H1 (cell line): ENCODE measurements at regions not wholly inside any gene's neighbourhood (a gene's known extent, or its start where the extent isn't known, plus 50 kb on each side); places are given as distances from the start of the nearest gene placed in this dataset.

Source experiments
- CTCF ChIA-PET: fragments of 300-600 bp; sonication (Branson Sonifier 250); formaldehyde crosslinking; loops from one replicate; lab custom pipeline; 2021; ENCODE audit not compliant: partially characterized antibody; lab: Charles Lee
- POLR2A ChIA-PET: fragments of 300-600 bp; sonication (Branson Sonifier 250); formaldehyde crosslinking; loops from one replicate; lab custom pipeline; 2021; ENCODE audit warnings: inconsistent platforms; ENCODE audit not compliant: partially characterized antibody; lab: Charles Lee
- DNase-seq, 2 experiments: peaks; one replicate each; pipeline versions ENCODE4 v3.0.0 to v3.0.0-alpha.2; 2010 to 2022; ENCODE audit warnings: low spot score in 2 of 2, low read depth in 1 of 2, mixed read lengths in 1 of 2
- FAIRE-seq: peaks from 2 replicates; lab custom pipeline; 2011; peaks lifted over from hg19 to GRCh38; lab: Jason Lieb, UNC
- H2AFZ ChIP-seq: 2 replicates; pipeline ENCODE4 v1.8.1; 2012; ENCODE audit warnings: low read length, inconsistent platforms
- H2AK5ac ChIP-seq: 2 replicates; pipeline ENCODE4 v1.6.1; 2013; ENCODE audit warnings: low read depth, low read length
- H2BK120ac ChIP-seq: replicated peaks from 2 replicates; pipeline ENCODE3; 2013; ENCODE audit warnings: low read depth, low read length, inconsistent platforms
- H2BK12ac ChIP-seq: 2 replicates; pipeline ENCODE4 v1.6.1; 2013; ENCODE audit warnings: low read depth, low read length
- H2BK15ac ChIP-seq: 2 replicates; pipeline ENCODE4 v1.6.1; 2013; ENCODE audit warnings: low read length
- H2BK20ac ChIP-seq: 2 replicates; pipeline ENCODE4 v1.6.1; 2013; ENCODE audit warnings: low read length
- H2BK5ac ChIP-seq: 2 replicates; pipeline ENCODE4 v1.6.1; 2013; ENCODE audit warnings: low read depth, low read length
- H3K14ac ChIP-seq: 2 replicates; pipeline ENCODE4 v1.6.1; 2013; ENCODE audit warnings: inconsistent platforms; ENCODE audit not compliant: insufficient read length
- H3K18ac ChIP-seq: 2 replicates; pipeline ENCODE4 v1.6.1; 2013; ENCODE audit warnings: low read length; ENCODE audit errors: extremely low read depth
- H3K23ac ChIP-seq: 2 replicates; pipeline ENCODE4 v1.6.1; 2013; ENCODE audit warnings: inconsistent platforms; ENCODE audit not compliant: insufficient read length
- H3K23me2 ChIP-seq: 2 replicates; pipeline ENCODE4 v1.6.1; 2013; ENCODE audit warnings: low read depth, low read length
- H3K27ac ChIP-seq: 2 replicates; pipeline ENCODE4 v1.6.1; 2011; ENCODE audit warnings: low read depth, low read length, inconsistent platforms
- H3K27me3 ChIP-seq, 4 experiments: replicated peaks in 1 of 4; 1 replicate in 1 of 4; 2 replicates in 3 of 4; pipeline versions ENCODE4 v1.6.1 to v1.8.1; 2011 to 2013; ENCODE audit warnings: low read length in 3 of 4, mild to moderate bottlenecking in 3 of 4, inconsistent platforms in 2 of 4, mixed read lengths in 2 of 4, moderate library complexity in 1 of 4; ENCODE audit not compliant: control insufficient read depth in 3 of 4, insufficient read depth in 3 of 4; ENCODE audit errors: extremely low read depth in 1 of 4
- H3K36me3 ChIP-seq, 4 experiments: 2 replicates each; pipeline versions ENCODE4 v1.6.1 to v1.8.1; 2011 to 2013; ENCODE audit warnings: mild to moderate bottlenecking in 4 of 4, low read length in 3 of 4, moderate library complexity in 2 of 4, control low read depth in 1 of 4, inconsistent platforms in 1 of 4; ENCODE audit not compliant: insufficient read depth in 4 of 4, control insufficient read depth in 2 of 4
- H3K4ac ChIP-seq: replicated peaks from 2 replicates; pipeline ENCODE3; 2013; ENCODE audit warnings: low read length, low read depth, mixed read lengths, inconsistent platforms; ENCODE audit not compliant: insufficient read length
- H3K4me1 ChIP-seq, 4 experiments: replicated peaks in 1 of 4; 1 replicate in 1 of 4; 2 replicates in 3 of 4; pipeline versions ENCODE4 v1.6.1 to v1.8.1; 2011 to 2013; ENCODE audit warnings: low read length in 3 of 4, inconsistent platforms in 2 of 4, mixed read lengths in 1 of 4; ENCODE audit not compliant: insufficient read depth in 4 of 4, control insufficient read depth in 3 of 4
- H3K4me2 ChIP-seq, 2 experiments: 2 replicates each; pipeline versions ENCODE4 v1.6.1 to v1.8.1; 2011 to 2013; ENCODE audit warnings: low read depth in 2 of 2, low read length in 2 of 2, control low read depth in 1 of 2, inconsistent platforms in 1 of 2, mild to moderate bottlenecking in 1 of 2; ENCODE audit not compliant: insufficient read depth in 1 of 2
- H3K4me3 ChIP-seq, 4 experiments: fragments of 200-600, 300-600 bp in 1 of 4; sonication (generic), shearing (Covaris generic), sonication (Bioruptor Twin) in 1 of 4; 2 replicates each; pipeline versions ENCODE4 v1.5.1 to v1.8.1; 2011 to 2016; ENCODE audit warnings: low read length in 4 of 4, low read depth in 3 of 4, control low read depth in 2 of 4, inconsistent platforms in 2 of 4, mild to moderate bottlenecking in 2 of 4, mixed read lengths in 1 of 4, moderate library complexity in 1 of 4; ENCODE audit not compliant: insufficient read depth in 2 of 4; ENCODE audit errors: extremely low read depth in 1 of 4
- H3K56ac ChIP-seq: replicated peaks from 2 replicates; pipeline ENCODE3; 2013; ENCODE audit warnings: low read depth, mild to moderate bottlenecking, mixed read lengths, low read length, inconsistent platforms; ENCODE audit not compliant: insufficient read length
- H3K79me1 ChIP-seq: 2 replicates; pipeline ENCODE4 v1.6.1; 2013; ENCODE audit warnings: low read depth, low read length, control low read depth
- H3K79me2 ChIP-seq, 2 experiments: 2 replicates each; pipeline versions ENCODE4 v1.6.1 to v1.8.1; 2012 to 2013; ENCODE audit warnings: low read length in 2 of 2, mild to moderate bottlenecking in 2 of 2, inconsistent platforms in 1 of 2; ENCODE audit not compliant: insufficient read depth in 2 of 2, control insufficient read depth in 1 of 2
- H3K9ac ChIP-seq, 4 experiments: replicated peaks in 1 of 4; 1 replicate in 1 of 4; 2 replicates in 3 of 4; pipeline versions ENCODE4 v1.6.1 to v1.8.1; 2011 to 2013; ENCODE audit warnings: low read depth in 3 of 4, low read length in 3 of 4, control low read depth in 2 of 4, mild to moderate bottlenecking in 2 of 4, moderate library complexity in 2 of 4, inconsistent platforms in 1 of 4; ENCODE audit errors: extremely low read depth in 1 of 4
- H3K9me3 ChIP-seq, 2 experiments: 2 replicates each; pipeline versions ENCODE4 v1.6.1 to v1.8.1; 2012 to 2013; ENCODE audit warnings: mild to moderate bottlenecking in 2 of 2, moderate library complexity in 2 of 2, control low read depth in 1 of 2, inconsistent platforms in 1 of 2, low read depth in 1 of 2, low read length in 1 of 2, mixed read lengths in 1 of 2; ENCODE audit not compliant: insufficient read depth in 2 of 2
- H4K20me1 ChIP-seq, 2 experiments: replicated peaks in 1 of 2; 2 replicates each; pipeline versions ENCODE3 to v1.8.1; 2011 to 2013; ENCODE audit warnings: inconsistent platforms in 2 of 2, low read length in 2 of 2, mild to moderate bottlenecking in 1 of 2; ENCODE audit not compliant: insufficient read depth in 2 of 2, control insufficient read depth in 1 of 2
- H4K5ac ChIP-seq: 2 replicates; pipeline ENCODE4 v1.6.1; 2013; ENCODE audit warnings: low read length, low read depth, mixed read lengths, inconsistent platforms; ENCODE audit not compliant: insufficient read length
- H4K8ac ChIP-seq: 2 replicates; pipeline ENCODE4 v1.8.0; 2013; ENCODE audit warnings: mild to moderate bottlenecking, moderate library complexity, low read length, inconsistent platforms; ENCODE audit not compliant: insufficient read depth; ENCODE audit errors: extremely low read depth
- H4K91ac ChIP-seq: replicated peaks from 2 replicates; pipeline ENCODE3; 2013; ENCODE audit warnings: low read length, mixed read lengths, inconsistent platforms; ENCODE audit not compliant: insufficient read length
- CBX8 ChIP-seq: fragments of 300-800, 300-1000 bp; sonication (generic); IDR thresholded peaks from 2 replicates; pipeline ENCODE4 v1.7.1; 2016; ENCODE audit warnings: low read depth, low read length, borderline replicate concordance
- CEBPB ChIP-seq: IDR thresholded peaks from 2 replicates; pipeline ENCODE4 v1.6.1; 2012; ENCODE audit warnings: low read depth, low read length
- CTBP2 ChIP-seq: IDR thresholded peaks from 2 replicates; pipeline ENCODE4 v1.7.0; 2011; ENCODE audit warnings: borderline replicate concordance, mild to moderate bottlenecking, moderate library complexity, mixed read lengths, low read length; ENCODE audit not compliant: insufficient read depth, insufficient read length
- CTCF ChIP-seq, 3 experiments: IDR thresholded peaks; 1 replicate in 2 of 3; 2 replicates in 1 of 3; pipeline versions ENCODE4 v1.5.1 to v1.6.1; 2011; ENCODE audit warnings: low read length in 3 of 3, mild to moderate bottlenecking in 3 of 3, inconsistent platforms in 2 of 3, low read depth in 1 of 3, moderate library complexity in 1 of 3; ENCODE audit not compliant: insufficient read depth in 1 of 3; ENCODE audit errors: control extremely low read depth in 1 of 3
- E2F6 ChIP-seq: IDR thresholded peaks from 2 replicates; pipeline ENCODE4 v1.6.1; 2012; ENCODE audit warnings: inconsistent platforms
- EP300 ChIP-seq, 2 experiments: IDR thresholded peaks; 1 replicate in 1 of 2; 2 replicates in 1 of 2; pipeline ENCODE4 v1.6.1; 2011 to 2012; ENCODE audit warnings: low read depth in 2 of 2, low read length in 2 of 2, mild to moderate bottlenecking in 2 of 2, borderline replicate concordance in 1 of 2, inconsistent platforms in 1 of 2, moderate library complexity in 1 of 2
- GABPA ChIP-seq: IDR thresholded peaks from 2 replicates; pipeline ENCODE4 v1.6.1; 2011; ENCODE audit warnings: mild to moderate bottlenecking, low read length, moderate library complexity, borderline replicate concordance; ENCODE audit not compliant: insufficient read depth
- GTF2F1 ChIP-seq: IDR thresholded peaks from 2 replicates; pipeline ENCODE4 v1.6.1; 2012; ENCODE audit warnings: low read depth, low read length, improper control_type of control experiment, borderline replicate concordance
- NANOG ChIP-seq: IDR thresholded peaks from 2 replicates; pipeline ENCODE4 v1.6.1; 2011; ENCODE audit warnings: low read length, low read depth, mild to moderate bottlenecking, inconsistent platforms; ENCODE audit not compliant: insufficient read depth, poor library complexity, severe bottlenecking
- WGBS, 2 experiments: shearing (Covaris generic) in 1 of 2; methylation state at CpG; one replicate each; pipeline versions ENCODE4 v1.1.6 to v1.1.7; 2013 to 2015; ENCODE audit warnings: low lambda C conversion rate in 2 of 2, mixed read lengths in 2 of 2, inconsistent platforms in 1 of 2, low coverage in 1 of 2, missing lambda C conversion rate in 1 of 2; ENCODE audit not compliant: insufficient replicate concordance in 2 of 2, insufficient coverage in 1 of 2, insufficient read length in 1 of 2; ENCODE audit errors: extremely low coverage in 1 of 2, missing lambda C conversion rate in 1 of 2; 5-methylcytosine and 5-hydroxymethylcytosine counted together

- no peak overlapping the region for H3K4ac ChIP-seq
- no peak overlapping the region for H4K5ac ChIP-seq
- H2BK15ac ChIP-seq: no peak overlapping the region
- no peak overlapping the region for H2AFZ ChIP-seq
- H3K79me2 ChIP-seq: no peaks in the 10 kb centered on the region
- ChIA-PET CTCF (interaction anchor here (0.8 to 2.0 kb wide), 2 partner anchors 14 to 15 kb away, joined by 4 to 11 read pairs; no protein-coding TSS in a partner anchor), POLR2A (no interaction called here)
- H3K9ac ChIP-seq: no peak overlapping the region
- no peaks in the 10 kb centered on the region for H3K27me3 ChIP-seq
- no peak overlapping the region for H3K27ac ChIP-seq
- no peak overlapping the region for H2AK5ac ChIP-seq
- H4K91ac ChIP-seq: no peak overlapping the region
- no peak overlapping the region for H3K14ac ChIP-seq
- no peaks in the 10 kb centered on the region for H4K20me1 ChIP-seq
- H3K4me1 ChIP-seq: no peaks in the 10 kb centered on the region; a peak in 1 of 7 replicates
- H2BK12ac ChIP-seq: 0 out of 2 replicates have a peak overlapping the region, but pooled peaks have one; percentile 39
- 95% methylated on average over 10 of the region's 10 CpGs; no CpG with 5 or more reads in 1 of the 2 experiments for WGBS, 2 experiments
- no peak overlapping the region for H3K4me3 ChIP-seq
- FAIRE-seq: no peak
- H3K56ac ChIP-seq: no peak overlapping the region
- H3K18ac ChIP-seq: no peak overlapping the region
- H4K8ac ChIP-seq: no peak overlapping the region; the same call in 1 of the 2 replicates
- H2BK20ac ChIP-seq: no peak overlapping the region
- H3K79me1 ChIP-seq: no peaks in the 10 kb centered on the region
- H3K4me2 ChIP-seq: no peak overlapping the region
- no peak overlapping the region for H2BK120ac ChIP-seq
- H3K36me3 ChIP-seq: no peaks in the 10 kb centered on the region
- DNase-seq: no peak
- H3K23me2 ChIP-seq: no peaks in the 10 kb centered on the region
- H3K9me3 ChIP-seq: no peaks in the 10 kb centered on the region
- no peak overlapping the region for H3K23ac ChIP-seq
- no peak overlapping the region for H2BK5ac ChIP-seq
- TF ChIP-seq EP300 (IDR thresholded peaks at IDR 0.05; ENCODE audit: borderline replicate concordance in 1 of 2, low read depth in 2 of 2, low read length in 2 of 2): no peak
- TF ChIP-seq CTBP2: no peak
- TF ChIP-seq GABPA: no peak
- TF ChIP-seq GTF2F1: no peak
- no peak for TF ChIP-seq NANOG
- no peak for TF ChIP-seq CEBPB
- no peak for TF ChIP-seq E2F6
- no peak for TF ChIP-seq CBX8
- no peak for TF ChIP-seq CTCF (IDR thresholded peaks at IDR 0.05; ENCODE audit: control extremely low read depth in 1 of 3, insufficient read depth in 1 of 3, low read depth in 1 of 3, low read length in 3 of 3)
Observed at GRCh38 chr3:127389420-127389819, 101.6 kb upstream of the PRR20G start.
